ENCODE measurements at regions not wholly inside any gene's neighbourhood (a gene's known extent, or its start where the extent isn't known, plus 50 kb on each side); places are given as distances from the start of the nearest gene placed in this dataset.

- no peak overlapping the region for H3K4me3 ChIP-seq (ENCODE audit: low read depth, low read length)
- DNase-seq (ENCODE audit: low read depth) = no peak
- TF ChIP-seq CTCF (conservative IDR thresholded peaks at IDR 0.05; ENCODE audit: low read depth, low read length) = no peak
Observed at GRCh38 chr7:12139416-12139815, 71.7 kb upstream of the TMEM106B start.

GRCh38 chr7:12146813-12147212 is 64.3 kb upstream of the TMEM106B start:
- no peak for TF ChIP-seq CTCF (conservative IDR thresholded peaks at IDR 0.05; ENCODE audit: low read depth, low read length)
- H3K4me3 ChIP-seq (ENCODE audit: low read depth, low read length) = no peak overlapping the region
- no peak for DNase-seq (ENCODE audit: low read depth)

GRCh38 chr7:12152196-12152918 is 58.7 kb upstream of the TMEM106B start:
- H3K4me3 ChIP-seq (ENCODE audit: low read depth, low read length) = no peak overlapping the region
- TF ChIP-seq CTCF (conservative IDR thresholded peaks at IDR 0.05; ENCODE audit: low read depth, low read length) = no peak
- no peak for DNase-seq (ENCODE audit: low read depth)

GRCh38 chr7:12154119-12154518 is 57.0 kb upstream of the TMEM106B start:
- no peak for DNase-seq (ENCODE audit: low read depth)
- no peak overlapping the region for H3K4me3 ChIP-seq (ENCODE audit: low read depth, low read length)
- TF ChIP-seq CTCF (conservative IDR thresholded peaks at IDR 0.05; ENCODE audit: low read depth, low read length) = no peak

GRCh38 chr7:12157517-12157916 is 53.6 kb upstream of the TMEM106B start:
- no peak for TF ChIP-seq CTCF (conservative IDR thresholded peaks at IDR 0.05; ENCODE audit: low read depth, low read length)
- DNase-seq (ENCODE audit: low read depth) = no peak
- no peak overlapping the region for H3K4me3 ChIP-seq (ENCODE audit: low read depth, low read length)

- DNase-seq (ENCODE audit: low read depth) = no peak
- H3K4me3 ChIP-seq (ENCODE audit: low read depth, low read length) = no peak overlapping the region
- TF ChIP-seq CTCF (conservative IDR thresholded peaks at IDR 0.05; ENCODE audit: low read depth, low read length) = no peak
Observed at GRCh38 chr7:12158334-12159060, 52.6 kb upstream of the TMEM106B start.

Measured in epithelial cell of proximal tubule (primary cell).